PC-3 (cell line): ENCODE measurements at regions not wholly inside any gene's neighbourhood (a gene's known extent, or its start where the extent isn't known, plus 50 kb on each side); places are given as distances from the start of the nearest gene placed in this dataset.

Experiments
- EZH2phosphoT487 ChIP-seq: fragments of 300-600 bp; sonication (generic); IDR thresholded peaks from 2 replicates; pipeline ENCODE4 v1.6.1; 2018; ENCODE audit warnings: mild to moderate bottlenecking, antibody characterized with exemption, low read length, borderline replicate concordance
- TF ChIP-seq, protein P1 (sequence below): fragments of 300-600 bp; sonication (generic); conservative IDR thresholded peaks from 2 replicates; pipeline ENCODE4 v1.5.1; 2017; ENCODE audit warnings: antibody characterized with exemption, low read depth, mild to moderate bottlenecking, low read length

DNA sequence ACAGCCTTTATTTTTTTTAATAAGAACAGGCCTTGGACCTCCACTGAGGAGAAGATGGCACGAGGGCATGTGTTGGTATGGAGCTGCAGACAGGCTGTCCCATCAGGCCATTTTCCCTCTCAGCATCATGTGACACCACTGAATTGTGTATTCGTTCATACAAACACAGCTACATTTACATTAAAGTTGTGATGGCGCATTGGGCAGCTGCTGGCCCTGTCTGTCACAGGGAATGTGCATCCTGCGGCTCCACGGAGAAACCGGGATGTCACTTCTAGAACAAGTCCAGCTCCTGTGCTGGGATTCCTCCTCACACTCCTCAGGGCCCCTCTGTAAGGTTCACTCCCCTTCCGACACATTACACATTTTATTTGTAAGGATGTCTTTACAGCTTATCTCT lies 147.6 kb upstream of the TNR start:
- TF ChIP-seq, protein P1, sequence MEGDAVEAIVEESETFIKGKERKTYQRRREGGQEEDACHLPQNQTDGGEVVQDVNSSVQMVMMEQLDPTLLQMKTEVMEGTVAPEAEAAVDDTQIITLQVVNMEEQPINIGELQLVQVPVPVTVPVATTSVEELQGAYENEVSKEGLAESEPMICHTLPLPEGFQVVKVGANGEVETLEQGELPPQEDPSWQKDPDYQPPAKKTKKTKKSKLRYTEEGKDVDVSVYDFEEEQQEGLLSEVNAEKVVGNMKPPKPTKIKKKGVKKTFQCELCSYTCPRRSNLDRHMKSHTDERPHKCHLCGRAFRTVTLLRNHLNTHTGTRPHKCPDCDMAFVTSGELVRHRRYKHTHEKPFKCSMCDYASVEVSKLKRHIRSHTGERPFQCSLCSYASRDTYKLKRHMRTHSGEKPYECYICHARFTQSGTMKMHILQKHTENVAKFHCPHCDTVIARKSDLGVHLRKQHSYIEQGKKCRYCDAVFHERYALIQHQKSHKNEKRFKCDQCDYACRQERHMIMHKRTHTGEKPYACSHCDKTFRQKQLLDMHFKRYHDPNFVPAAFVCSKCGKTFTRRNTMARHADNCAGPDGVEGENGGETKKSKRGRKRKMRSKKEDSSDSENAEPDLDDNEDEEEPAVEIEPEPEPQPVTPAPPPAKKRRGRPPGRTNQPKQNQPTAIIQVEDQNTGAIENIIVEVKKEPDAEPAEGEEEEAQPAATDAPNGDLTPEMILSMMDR, result no peak
- no peak for TF ChIP-seq EZH2phosphoT487
